Loucy (cell line): ENCODE measurements at regions not wholly inside any gene's neighbourhood (a gene's known extent, or its start where the extent isn't known, plus 50 kb on each side); places are given as distances from the start of the nearest gene placed in this dataset.

ENCODE experiments used
- H2AFZ ChIP-seq: fragments of 200-600 bp; sonication (generic); 2 replicates; pipeline ENCODE4 v1.6.0; 2016; ENCODE audit warnings: antibody characterized with exemption, mild to moderate bottlenecking, low read length, moderate library complexity
- H3F3A ChIP-seq: fragments of 200-600 bp; 2 replicates; pipeline ENCODE4 v1.6.0; 2016; ENCODE audit warnings: antibody characterized with exemption, low read depth, mild to moderate bottlenecking
- H3K27me3 ChIP-seq: fragments of 200-600 bp; sonication (generic); 2 replicates; pipeline ENCODE4 v1.6.1; 2014; ENCODE audit warnings: low read length, mild to moderate bottlenecking; ENCODE audit not compliant: insufficient read depth, poor library complexity, severe bottlenecking
- H3K36me3 ChIP-seq: fragments of 200-600 bp; sonication (generic); 2 replicates; pipeline ENCODE4 v1.6.1; 2016; ENCODE audit warnings: low read length; ENCODE audit not compliant: insufficient read depth
- H3K4me1 ChIP-seq: fragments of 200-600 bp; sonication (generic); 2 replicates; pipeline ENCODE4 v1.5.1; 2014; ENCODE audit warnings: low read length, mild to moderate bottlenecking; ENCODE audit not compliant: insufficient read depth, poor library complexity, severe bottlenecking
- H3K4me2 ChIP-seq: fragments of 200-600 bp; sonication (generic); 2 replicates; pipeline ENCODE4 v1.6.0; 2014; ENCODE audit warnings: antibody characterized with exemption, low read length, low read depth, mild to moderate bottlenecking; ENCODE audit not compliant: poor library complexity, severe bottlenecking
- H3K4me3 ChIP-seq: fragments of 200-600 bp; sonication (generic); 2 replicates; pipeline ENCODE4 v1.5.1; 2014; ENCODE audit warnings: low read length, mild to moderate bottlenecking, mixed read lengths; ENCODE audit not compliant: poor library complexity, severe bottlenecking
- H3K79me2 ChIP-seq: fragments of 200-600 bp; sonication (generic); 2 replicates; pipeline ENCODE4 v1.6.1; 2014; ENCODE audit warnings: low read length; ENCODE audit not compliant: insufficient read depth
- H3K9ac ChIP-seq: fragments of 200-600 bp; sonication (generic); 2 replicates; pipeline ENCODE4 v1.6.0; 2014; ENCODE audit warnings: mild to moderate bottlenecking, low read depth, low read length, moderate library complexity; ENCODE audit not compliant: poor library complexity, severe bottlenecking
- H3K9me2 ChIP-seq: fragments of 200-600 bp; sonication (generic); replicated peaks from 2 replicates; pipeline ENCODE4 v1.6.1; 2016; ENCODE audit warnings: low read depth, low read length, mixed read lengths
- H3K9me3 ChIP-seq: fragments of 200-600 bp; sonication (generic); 2 replicates; pipeline ENCODE4 v1.6.1; 2014; ENCODE audit warnings: mild to moderate bottlenecking, antibody characterized with exemption, low read length, low read depth; ENCODE audit not compliant: insufficient read depth
- H4K20me1 ChIP-seq: fragments of 200-600 bp; sonication (generic); 2 replicates; pipeline ENCODE4 v1.6.0; 2014; ENCODE audit warnings: antibody characterized with exemption, low read length, mild to moderate bottlenecking; ENCODE audit not compliant: insufficient read depth, poor library complexity, severe bottlenecking
- CTCF ChIP-seq: fragments of 200-600 bp; sonication (generic); conservative IDR thresholded peaks from 2 replicates; pipeline ENCODE4 v1.5.1; 2014; ENCODE audit warnings: mild to moderate bottlenecking, antibody characterized with exemption, low read length
- EZH2phosphoT487 ChIP-seq: fragments of 200-600 bp; IDR thresholded peaks from 2 replicates; pipeline ENCODE4 v1.6.1; 2018; ENCODE audit warnings: antibody characterized with exemption, mild to moderate bottlenecking, moderate library complexity, borderline replicate concordance

- Histone ChIP-seq H3K9ac (no peak overlapping the region), H3K36me3 (no peaks in the 10 kb centered on the region), H3K4me3 (no peak overlapping the region), H3K79me2 (no peaks in the 10 kb centered on the region), H3K9me3 (no peaks in the 10 kb centered on the region), H3K27me3 (no peaks in the 10 kb centered on the region), H3K4me2 (no peak overlapping the region), H3K4me1 (no peaks in the 10 kb centered on the region), H2AFZ (no peak overlapping the region), H3F3A (no peaks in the 10 kb centered on the region), H3K9me2 (no peaks in the 10 kb centered on the region), H4K20me1 (no peaks in the 10 kb centered on the region)
- TF ChIP-seq EZH2phosphoT487 (no peak), CTCF (no peak)
Measured at GRCh38 chrX:121932688-121933087, 885.3 kb downstream of the GLUD2 start.

GRCh38 chrX:121949041-121949760 lies 901.8 kb downstream of the GLUD2 start:
- Histone ChIP-seq H3K79me2 (no peaks in the 10 kb centered on the region), H3K9ac (no peak overlapping the region), H3K27me3 (no peaks in the 10 kb centered on the region), H3K4me1 (no peaks in the 10 kb centered on the region), H2AFZ (no peak overlapping the region), H3K9me2 (no peaks in the 10 kb centered on the region), H3K9me3 (no peaks in the 10 kb centered on the region), H3K36me3 (no peaks in the 10 kb centered on the region), H3F3A (no peaks in the 10 kb centered on the region), H4K20me1 (no peaks in the 10 kb centered on the region), H3K4me2 (no peak overlapping the region), H3K4me3 (no peak overlapping the region)
- TF ChIP-seq EZH2phosphoT487: no peak
- no peak for TF ChIP-seq CTCF

GRCh38 chrX:121958886-121959285 lies 911.5 kb downstream of the GLUD2 start:
- no peaks in the 10 kb centered on the region for H3K79me2 ChIP-seq
- no peaks in the 10 kb centered on the region for H3K4me1 ChIP-seq
- H3K4me2 ChIP-seq: no peak overlapping the region
- no peaks in the 10 kb centered on the region for H3K9me2 ChIP-seq
- H2AFZ ChIP-seq: no peak overlapping the region
- TF ChIP-seq CTCF (no peak), EZH2phosphoT487 (no peak)
- H3K36me3 ChIP-seq: no peaks in the 10 kb centered on the region
- H3K9ac ChIP-seq: no peak overlapping the region
- no peaks in the 10 kb centered on the region for H3F3A ChIP-seq
- H3K27me3 ChIP-seq: no peaks in the 10 kb centered on the region
- H3K4me3 ChIP-seq: no peak overlapping the region
- H3K9me3 ChIP-seq: no peaks in the 10 kb centered on the region
- H4K20me1 ChIP-seq: no peaks in the 10 kb centered on the region
